SIG-M5 (cell line): ENCODE measurements at regions not wholly inside any gene's neighbourhood (a gene's known extent, or its start where the extent isn't known, plus 50 kb on each side); places are given as distances from the start of the nearest gene placed in this dataset.
"Not testable (repeated sequence)": the region's sequence is repeated elsewhere in the genome, so short reads cannot be mapped to it uniquely, and the experiment has no call there.

ENCODE experiments used
- DNase-seq: peaks from one replicate; lab custom pipeline; 2025; lab: John Stamatoyannopoulos, UW

DNA sequence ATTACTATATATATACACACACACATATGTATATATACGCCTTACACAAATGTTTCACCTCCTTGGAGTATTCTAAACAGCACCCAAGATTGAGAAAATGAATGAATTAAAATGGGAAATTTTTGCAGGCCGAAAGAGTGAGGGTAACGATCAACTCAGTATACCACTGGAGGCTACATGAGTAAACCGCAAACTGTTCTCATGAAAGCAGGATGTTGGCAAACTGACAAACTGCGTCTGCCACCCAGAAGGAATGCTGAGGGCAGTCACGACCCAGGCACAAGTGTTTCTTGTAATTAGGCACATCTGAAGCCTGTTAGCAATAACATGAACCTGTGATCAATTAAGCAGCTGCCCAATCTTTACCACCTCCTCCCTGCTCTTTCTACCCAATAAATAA is 666.5 kb downstream of the TDRD15 start:
- DNase-seq = not testable (repeated sequence)

DNA sequence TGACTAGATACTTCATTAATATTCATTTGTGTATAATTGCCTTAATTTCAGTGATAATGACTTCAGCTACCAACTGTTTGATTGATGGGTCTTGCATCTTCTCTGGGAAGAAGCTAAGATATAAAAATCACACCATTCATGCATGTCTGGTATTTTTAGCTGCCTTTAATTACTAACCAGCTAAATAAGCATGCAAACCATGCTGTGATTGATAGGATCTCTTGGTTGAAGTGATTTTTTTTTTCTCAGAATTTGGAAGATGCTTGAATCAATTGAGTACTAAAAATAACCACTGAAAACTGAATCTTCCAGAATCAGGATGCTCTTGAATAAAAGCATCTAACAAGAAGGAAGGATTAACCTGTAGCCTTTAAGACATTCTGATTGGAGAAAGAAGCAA is 668.8 kb downstream of the TDRD15 start:
- no peak for DNase-seq

DNA sequence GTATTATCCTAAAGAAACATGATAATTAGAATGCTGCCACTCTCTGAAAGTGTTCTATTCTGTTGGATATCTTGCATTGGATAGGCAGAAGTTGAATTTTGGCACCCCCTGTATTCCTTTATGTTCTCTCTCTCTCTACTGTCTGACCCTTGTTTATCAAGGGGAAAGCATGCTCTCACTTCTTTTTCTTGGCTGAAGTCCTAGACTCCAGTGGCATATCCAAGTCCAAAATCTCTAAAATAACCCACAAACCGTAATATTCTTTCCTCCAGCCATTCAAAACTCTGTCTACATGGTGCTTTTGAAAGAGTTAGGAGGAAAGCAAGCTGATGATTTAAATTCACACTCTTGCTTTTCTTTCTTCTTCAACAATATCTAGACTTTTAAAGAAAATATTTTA is 669.7 kb downstream of the TDRD15 start:
- DNase-seq = no peak

DNA sequence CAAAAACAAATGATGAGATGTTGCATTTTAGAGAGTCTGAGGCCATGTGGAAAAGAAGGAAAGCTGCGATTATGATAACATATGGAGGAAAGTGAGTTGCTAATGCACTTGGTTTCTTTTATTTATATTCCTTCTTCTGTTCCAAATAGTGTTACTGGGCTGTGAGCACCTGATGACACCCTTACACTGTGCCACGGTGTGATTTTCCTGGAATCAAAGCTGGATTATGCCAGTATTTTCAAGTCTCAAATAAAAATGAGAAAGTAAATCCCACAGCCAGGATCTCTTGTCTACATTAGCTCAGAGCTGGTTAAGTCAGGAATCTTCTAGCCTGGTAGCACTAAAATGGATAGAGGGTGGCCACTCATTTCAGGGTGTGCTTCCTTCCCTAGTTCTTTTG is 670.8 kb downstream of the TDRD15 start:
- no peak for DNase-seq

DNA sequence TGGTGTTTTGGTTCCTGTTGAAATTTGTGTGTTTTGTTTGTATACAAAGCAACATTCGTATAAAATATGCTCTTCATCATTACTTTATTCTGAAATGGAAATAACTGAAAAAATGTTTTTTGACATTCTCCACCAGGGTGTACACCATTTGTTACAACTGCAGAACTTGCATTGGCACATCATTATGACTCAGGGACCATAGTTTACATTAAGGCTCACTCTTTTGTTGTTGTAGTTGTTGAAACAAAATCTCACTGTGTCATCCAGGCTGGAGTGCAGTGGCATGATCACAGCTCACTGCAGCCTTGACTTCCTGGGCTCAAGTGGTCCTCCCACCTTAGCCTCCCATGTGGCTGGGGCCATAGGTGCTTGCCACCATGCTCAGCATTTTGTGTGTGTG is 676.6 kb downstream of the TDRD15 start:
- no peak for DNase-seq

DNA sequence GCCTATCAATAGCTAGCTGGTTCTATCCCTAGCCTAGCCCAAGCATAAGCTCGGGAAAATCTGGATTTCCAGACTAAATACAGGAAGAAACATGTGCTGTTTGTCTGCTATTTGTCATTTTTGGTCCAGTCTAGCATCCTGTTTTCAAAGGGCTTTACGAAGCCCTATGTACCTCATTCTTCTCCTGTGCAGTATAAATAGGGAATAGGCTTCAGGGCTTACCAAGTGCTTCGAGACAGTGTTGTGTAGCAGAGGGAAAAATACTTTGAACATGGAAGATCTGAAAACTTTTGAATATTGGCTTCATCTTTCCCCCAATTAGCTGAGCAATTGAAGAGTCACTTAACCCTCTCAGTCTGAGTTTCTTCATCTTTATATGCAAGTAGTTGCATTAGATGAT is 679.8 kb downstream of the TDRD15 start:
- DNase-seq = no peak

DNA sequence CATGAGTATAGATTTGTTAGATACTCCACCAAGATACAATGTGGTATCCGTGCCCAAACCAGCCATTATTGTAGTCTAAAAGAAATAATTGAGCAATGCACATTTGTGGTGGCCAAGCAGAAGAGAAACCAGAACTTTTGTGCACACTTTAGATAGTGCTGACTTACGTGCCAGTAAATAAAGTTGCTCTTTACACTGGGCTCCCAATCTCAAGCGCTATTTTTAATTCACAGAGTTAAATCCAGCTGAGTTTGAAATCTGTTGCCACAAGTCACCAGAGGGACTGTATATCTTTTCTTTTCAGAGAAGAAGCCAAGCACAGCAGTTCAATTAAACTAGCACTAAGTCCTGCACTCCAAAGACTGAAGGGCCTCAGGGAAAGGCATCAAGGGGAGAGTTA is 680.4 kb downstream of the TDRD15 start:
- no peak for DNase-seq

DNA sequence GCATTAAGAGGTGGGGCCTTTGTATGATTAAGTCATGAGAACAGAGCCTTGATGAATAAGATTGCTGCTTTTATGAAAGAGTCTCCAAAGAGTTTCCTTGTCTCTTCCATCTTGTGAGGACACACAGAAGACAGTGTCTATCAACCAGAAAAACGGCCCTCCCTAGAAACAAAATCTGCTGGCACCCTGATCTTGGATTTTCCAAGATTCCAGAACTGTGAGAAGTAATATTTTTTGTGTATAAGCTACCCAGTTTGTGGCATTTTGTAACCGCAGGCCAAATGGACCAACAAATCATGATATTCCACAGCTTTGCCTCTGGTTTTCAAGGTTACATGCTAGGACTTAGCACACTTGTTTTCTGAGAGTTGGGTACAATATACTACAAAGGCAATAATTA is 687.8 kb downstream of the TDRD15 start:
- no peak for DNase-seq

DNA sequence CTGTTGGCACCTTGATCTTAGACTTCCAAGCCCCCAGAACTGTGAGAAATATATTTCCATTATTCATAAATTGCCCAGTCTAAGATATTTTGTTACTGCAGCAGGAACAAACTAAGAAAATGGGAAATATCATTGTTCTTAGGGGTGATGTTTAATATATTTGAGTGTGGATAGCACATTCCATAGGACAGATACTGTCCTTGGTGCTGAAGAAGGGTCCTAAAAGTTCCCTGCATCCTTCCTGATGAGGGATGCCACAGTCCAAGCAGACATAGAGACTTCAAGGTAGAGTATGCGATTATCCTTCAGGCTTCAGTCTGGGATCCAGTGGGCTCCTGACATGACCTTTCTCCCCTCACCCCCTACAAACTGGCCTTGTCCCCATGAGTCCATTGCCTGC is 689.0 kb downstream of the TDRD15 start:
- DNase-seq = no peak

DNA sequence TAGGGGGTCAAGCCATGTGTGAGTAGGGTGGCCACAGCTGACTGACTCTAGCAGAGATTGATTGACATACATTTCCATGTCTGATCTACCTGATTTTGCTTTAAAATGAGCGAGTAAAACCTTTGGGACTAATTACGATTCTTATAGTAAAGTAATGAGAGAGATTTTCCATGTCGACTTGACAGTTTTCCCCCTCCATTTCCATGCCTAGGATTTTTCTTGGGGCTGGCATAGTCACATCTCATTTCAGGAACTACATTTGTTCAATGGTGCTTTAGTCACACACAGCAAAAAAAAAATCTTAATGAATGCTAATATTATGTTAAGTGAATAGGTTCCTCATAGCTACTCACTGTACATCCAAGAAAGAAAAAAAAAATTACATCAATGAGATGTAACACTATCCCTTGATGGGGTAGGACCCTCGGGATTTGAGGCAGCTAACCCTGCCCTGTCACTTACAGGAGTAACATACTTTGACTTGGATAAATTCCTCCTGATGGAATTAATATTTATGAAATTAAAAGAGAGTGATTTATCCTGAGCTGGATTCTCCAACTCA is 690.9 kb downstream of the TDRD15 start:
- no peak for DNase-seq

DNA sequence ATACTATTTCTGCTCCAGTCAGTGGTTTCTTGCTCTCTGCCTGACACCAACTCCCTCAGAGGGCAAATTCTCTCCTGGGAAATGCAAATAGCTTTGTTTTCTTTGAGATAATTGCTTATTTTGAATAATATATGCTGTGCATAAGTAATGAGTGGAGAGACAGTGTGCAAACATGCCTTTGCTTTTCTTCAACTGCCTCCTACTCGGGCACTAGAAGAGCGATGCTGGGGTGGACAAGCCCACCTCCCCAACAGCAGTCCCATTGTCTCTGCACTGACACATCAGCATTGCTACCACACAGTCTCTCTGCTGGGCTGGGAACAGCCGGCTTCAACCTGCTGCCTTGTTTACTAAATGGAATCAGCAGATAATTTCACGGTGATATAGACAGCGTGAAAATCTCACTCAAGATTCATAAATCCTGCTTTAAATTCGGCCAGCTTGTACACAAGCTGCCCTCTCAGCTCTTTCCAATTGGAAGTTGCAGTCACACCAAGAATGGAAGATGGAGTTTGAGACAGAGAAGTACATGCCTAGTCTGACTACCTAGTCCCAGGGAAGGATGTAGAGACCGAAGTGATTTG is 694.5 kb downstream of the TDRD15 start:
- DNase-seq = no peak

DNA sequence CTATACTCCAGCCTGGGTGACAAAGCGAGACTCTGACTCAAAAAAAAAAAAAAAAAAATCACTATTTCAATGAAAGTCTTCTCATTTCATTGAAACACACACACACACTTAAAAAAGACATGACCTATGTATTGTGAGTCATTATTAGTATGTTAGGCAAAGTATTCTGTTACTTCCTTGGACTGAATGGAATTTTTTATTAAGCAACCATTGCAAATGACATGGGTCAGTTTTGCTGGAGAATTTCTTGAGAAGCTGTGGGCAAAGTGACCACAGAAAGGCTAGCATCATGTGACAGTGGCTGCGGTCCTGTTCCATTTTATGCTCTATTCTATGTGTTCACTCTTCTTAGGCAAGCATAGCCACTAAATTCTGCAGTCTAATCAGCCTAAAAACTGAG is 695.7 kb downstream of the TDRD15 start:
- no peak for DNase-seq

DNA sequence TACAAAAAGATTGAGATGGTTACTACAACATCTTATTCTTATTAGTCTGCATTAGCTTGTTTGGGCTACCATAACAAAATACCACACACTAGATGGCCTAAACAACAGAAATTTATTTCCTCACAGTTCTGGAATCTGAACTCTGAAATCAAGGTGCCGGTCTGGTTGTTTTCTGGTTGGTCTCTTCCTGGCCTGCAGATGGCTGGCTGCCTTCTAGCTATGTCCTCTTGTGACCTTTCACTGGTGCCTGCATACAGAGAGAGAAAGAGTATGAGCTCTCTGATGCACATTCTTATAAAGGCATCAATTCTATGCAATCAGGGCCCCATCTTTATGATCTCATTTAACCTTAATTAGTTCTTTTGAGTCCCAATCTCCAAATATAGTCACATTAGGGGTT is 696.5 kb downstream of the TDRD15 start:
- no peak for DNase-seq

DNA sequence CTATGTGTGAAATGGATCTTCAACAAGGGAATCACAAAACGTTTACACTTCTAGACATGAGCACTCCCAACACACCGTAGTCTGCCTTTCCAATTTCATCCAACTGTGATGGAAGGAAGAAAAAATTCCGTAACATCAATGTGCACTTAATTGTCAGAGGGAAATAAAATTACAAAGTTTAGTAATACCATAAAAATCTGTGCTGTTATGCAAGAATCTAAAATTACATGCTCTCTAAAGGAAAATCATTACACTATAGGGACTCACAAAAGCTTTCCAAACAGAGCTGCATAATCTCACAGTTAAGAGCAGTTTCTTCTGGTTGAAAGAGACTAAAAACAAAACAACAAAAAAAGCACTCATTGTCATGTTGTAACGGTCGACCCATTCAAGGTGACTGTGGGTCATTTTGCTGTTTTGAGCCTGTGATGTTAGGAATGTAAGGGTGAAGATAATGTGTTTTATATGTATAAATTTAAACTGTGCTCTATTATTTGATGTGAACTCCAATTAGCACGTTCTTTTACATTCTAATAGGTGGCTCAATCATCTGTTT is 698.0 kb downstream of the TDRD15 start:
- no peak for DNase-seq

DNA sequence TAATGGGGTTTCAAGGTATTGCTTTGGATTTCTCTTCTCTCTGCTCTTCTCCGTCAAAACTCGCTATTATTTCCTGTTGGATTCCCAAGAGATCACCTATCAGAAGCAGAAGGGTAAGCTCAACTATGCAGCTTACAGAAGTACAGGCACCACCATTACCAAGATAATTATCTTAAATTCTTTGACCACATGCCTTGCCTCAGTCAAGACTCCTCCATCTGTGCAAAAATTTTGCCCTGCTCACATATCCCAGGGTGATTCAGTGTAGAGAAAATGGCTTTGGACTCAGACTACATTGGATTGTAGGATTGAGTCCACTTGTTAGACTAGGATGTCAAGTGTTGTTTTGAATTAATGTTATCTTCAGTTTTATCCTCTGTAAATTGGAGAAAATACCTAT is 698.7 kb downstream of the TDRD15 start:
- DNase-seq = no peak

DNA sequence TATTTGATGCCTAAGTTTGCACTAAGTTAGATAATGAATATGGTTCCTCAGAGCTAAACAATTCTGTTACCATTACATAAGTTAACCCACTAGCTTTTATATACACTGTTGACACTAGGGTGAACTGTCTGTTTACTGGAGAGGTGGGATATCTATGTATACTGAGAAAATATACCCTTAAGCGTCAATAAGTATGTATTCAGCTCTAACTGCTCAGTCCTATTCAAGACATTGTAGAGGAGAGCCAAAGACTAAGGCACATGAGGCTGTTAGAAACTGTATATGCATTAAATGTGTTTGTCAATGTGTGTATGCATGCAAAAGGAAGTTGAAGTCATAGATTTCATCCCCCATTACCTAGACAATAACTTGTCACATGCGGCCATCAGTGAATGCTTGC is 710.0 kb downstream of the TDRD15 start:
- no peak for DNase-seq

DNA sequence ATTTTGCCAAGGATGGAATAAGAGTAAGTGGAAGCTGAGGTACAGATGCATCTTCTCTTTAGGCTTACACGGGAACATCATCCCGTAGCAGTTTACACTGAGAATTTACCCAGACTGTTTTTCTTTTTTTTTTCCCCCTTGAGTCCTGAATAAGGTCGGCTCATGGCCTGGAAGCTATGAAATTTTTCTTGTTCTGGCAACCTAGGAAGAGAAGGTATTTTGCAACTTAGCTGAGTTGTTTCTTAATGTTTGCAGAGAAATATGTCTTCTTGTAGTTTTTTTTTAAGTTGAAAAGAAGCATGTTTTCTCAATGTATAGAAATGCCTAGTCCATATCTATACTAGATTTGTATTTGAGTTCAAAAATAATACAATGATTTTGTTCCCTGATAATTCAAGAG is 712.5 kb downstream of the TDRD15 start:
- DNase-seq = no peak

DNA sequence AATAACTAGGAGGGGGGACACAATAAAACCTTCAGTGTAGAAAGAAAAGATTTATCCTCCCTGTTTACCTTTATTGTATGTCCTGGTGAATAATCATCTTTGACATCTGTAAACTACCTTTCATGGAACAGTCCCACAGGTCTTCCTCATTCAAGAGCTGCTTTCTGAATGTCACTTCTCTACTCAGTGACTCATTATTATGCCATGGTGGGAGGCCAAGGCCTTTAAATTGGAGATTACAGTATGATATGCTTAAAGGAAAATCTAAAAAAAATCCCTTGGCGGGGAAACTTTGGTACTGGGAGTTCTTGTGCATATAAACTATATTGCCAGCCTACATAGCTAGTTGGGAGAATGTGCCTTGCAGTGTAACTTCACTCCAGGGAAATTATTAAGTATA is 713.0 kb downstream of the TDRD15 start:
- DNase-seq = no peak

DNA sequence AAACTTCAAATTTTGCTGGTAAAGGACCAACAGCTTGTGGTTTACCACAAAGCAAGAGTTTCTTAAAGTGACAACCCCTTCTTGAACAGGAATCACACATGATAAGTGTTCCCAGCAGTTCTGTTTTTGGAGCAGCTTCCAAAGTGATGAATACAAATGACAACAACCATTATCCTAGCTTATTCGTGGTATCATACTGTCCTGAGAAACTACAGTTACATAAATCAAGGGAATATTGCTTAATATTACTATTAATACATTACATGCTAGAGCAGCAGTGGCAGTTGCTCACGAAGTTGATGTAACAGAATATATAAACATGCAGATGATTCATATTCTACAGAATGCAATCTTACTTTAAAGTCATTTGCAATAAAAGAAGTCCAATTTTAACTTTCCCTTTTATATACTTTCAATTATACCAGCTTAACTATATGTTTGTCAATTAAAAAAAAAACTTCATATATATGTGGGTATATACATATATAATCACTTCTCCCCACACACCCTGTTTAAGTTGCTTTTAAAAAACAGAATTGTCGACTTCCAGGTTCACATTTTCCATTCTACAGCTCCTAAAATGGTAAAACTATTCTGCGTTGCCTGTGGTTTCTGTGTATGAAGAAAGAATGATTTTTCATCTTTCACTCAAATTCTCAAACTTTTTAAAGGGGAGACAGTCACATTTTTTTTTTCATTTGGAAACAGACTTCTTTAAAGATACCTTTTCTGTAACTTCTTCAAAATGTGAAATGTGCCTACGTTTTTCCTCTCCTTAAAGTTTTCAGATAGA is 713.6 kb downstream of the TDRD15 start:
- DNase-seq = no peak

DNA sequence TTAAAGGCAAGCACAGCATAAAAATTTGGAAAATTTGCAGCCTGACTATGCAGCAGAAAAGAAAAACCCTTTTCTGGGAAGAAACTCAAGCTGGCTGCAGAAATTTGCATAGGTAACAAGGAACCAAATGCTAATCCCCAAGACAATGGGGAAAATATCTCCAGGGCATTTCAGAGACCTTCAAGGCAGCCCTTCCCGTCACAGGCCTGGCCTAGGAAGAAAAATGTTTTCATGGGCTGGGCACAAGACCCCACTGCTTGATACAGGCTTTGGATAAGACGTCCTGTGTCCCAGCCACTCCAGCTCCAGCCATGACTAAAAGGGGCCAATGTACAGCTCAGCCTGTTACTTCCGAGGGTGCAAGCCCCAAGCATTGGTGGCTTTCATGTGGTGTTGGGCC is 717.6 kb downstream of the TDRD15 start:
- DNase-seq = no peak

DNA sequence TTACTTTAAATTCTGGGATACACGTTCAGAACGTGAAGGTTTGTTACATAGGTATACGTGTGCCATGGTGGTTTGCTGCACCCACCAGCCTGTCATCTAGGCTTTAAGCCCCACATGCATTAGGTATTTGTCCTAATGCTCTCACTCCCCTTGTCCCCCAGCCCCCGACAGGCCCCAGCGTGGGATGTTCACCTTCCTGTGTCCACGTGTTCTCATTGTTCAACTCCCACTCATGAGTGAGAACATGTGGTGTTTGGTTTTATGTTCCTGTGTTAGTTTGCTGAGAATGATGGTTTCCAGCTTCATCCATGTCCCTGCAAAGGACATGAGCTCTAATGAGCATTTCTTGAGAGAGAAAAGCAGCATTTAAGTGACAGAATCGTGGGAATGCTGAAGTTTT is 726.6 kb downstream of the TDRD15 start:
- not testable (repeated sequence) for DNase-seq

DNA sequence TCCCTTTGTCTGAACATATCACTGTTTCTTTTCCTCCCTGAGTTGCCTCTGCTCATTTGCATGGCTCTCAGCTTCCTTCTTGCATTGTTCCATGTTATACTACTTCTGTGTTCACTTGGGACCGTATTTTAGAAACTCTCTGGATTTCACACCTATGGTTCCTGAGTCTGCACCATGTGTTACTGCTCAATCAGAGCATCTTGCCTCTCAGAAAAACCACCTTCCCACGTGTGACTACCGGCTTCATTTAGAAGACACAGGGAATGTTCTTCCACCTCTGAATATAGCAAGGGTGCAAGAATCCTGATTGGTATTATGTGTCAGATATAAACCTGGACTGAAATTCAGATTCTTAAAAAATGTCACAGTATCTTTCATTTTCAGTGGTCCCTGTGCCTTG is 731.2 kb downstream of the TDRD15 start:
- no peak for DNase-seq

DNA sequence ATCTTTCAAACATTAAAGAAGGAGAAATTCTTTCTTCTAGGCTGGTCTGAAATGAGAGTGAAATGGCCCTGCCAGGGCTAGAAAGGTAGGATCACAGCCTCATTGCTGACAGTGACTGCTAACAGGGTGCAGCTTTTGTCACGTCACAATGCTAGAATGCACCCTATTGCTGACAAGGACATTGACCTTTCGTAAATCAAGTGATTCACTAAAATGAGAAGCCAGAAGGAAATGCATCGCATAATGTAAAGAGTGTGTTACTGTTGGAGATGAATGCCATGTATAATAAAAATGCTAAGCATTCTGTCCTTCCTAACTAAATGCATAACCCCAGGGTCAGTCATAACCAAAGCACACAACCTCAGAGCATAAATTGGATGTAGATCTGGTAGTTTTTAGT is 732.9 kb downstream of the TDRD15 start:
- no peak for DNase-seq
